GM18520 (cell line): ENCODE measurements at regions not wholly inside any gene's neighbourhood (a gene's known extent, or its start where the extent isn't known, plus 50 kb on each side); places are given as distances from the start of the nearest gene placed in this dataset.

Experiments
- ATAC-seq: cut with Tn5 transposase; IDR thresholded peaks from one replicate; pipeline ENCODE4 v1.9.1; 2021; ENCODE audit not compliant: unreplicated experiment

DNA sequence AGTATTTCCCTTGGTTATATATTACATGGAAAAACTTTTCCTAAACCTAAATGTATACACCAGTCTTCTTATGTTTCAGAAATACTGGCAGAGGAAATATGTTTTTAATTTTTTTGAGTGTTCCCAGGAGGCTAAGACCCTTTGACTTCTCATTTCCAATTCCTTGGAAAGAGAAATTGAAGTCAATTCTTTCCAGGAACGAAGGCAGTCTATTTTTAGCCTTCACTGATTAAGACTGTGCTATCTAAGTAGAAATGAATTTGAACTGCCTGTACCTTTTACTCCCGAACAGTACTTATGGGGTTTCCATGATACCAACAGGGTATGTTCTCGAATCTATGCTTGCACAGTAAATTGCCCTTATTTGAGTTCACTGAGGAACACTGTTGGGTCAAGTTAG is 340.3 kb upstream of the CD180 start:
- ATAC-seq: no peak

DNA sequence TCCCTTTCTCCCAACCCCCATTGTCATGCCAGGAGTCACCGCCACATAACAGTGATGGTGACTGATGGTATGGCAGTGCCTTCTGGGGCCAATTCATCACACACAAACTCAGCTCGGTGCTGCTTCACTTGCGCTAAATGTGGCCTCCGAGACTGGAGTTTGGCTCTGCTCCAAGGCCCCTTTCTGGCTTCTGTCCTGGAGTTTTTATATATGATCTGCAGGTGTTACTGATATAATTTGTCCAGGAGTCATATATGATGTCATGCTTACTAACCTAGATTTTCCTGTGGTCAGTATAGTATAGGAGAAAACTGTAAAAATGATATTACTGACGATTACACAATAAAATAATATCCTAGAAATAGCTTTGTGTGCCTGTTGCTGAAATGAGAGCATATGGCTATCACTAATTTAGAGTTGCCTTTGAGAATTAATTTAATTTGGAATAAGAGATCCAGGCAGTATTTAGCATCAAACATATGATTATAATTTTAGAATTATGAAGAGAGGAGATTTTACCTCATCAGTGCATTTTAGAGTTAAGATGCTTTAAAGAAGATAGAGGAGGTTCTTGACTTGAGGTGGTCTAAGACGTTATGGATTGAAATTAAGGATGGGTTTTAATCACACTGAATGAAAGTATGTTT is 334.1 kb upstream of the CD180 start:
- ATAC-seq: no peak

DNA sequence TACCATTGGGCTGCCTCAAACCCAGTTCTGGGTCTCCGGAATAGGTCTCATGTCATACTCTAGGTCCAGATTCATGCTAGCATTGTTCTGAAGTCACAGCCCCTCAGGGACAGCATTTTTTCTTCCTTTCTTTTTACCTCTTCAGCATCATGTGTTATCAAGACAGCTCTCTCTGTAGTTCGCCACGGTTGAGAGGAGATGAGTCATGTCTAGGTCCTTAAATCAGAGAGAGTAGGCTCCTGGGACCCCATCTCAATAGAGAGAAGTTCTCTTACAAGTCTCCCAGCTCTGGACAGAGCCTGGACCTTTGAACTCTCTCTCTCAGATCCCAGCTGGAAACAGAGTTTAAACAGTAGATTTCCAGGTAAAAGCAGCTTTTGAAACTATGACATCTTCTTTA is 332.4 kb upstream of the CD180 start:
- no peak for ATAC-seq

- no peak for ATAC-seq
Observed at GRCh38 chr5:67526793-67527192, 330.2 kb upstream of the CD180 start.

DNA sequence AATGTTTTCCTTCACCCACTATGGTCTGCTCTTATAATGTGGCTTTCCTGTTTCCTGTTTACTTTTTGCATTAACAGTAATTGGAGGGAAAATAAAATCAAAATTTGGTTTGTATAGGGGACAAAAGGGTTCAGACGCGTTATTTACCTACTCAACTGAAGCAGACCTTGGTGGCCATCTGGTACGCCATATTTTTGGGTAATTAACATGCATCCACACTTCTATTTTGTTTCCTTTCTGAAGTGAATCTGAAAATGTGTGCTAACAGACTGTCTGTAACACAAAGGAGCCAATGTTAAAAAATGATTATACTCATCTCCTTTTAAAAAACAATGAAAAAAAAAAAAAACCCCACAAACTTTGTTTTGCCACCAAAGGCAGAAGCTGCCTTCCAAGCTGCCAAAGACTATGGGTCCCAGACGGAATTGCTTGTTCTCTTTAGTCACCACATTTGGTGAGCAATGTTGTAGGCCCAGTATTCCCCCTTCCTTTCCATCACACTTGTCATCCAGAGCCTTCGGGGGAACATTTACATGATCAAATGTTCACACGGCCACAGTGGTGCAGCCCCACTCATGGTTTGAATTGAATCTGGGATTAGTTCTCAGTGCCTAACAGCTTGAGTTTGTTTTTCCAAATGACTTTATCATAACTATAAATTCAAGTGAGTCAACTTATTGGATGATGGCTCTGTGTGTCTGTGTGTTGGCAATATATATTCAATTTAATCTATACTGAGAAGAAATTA is 323.7 kb upstream of the CD180 start:
- no peak for ATAC-seq

DNA sequence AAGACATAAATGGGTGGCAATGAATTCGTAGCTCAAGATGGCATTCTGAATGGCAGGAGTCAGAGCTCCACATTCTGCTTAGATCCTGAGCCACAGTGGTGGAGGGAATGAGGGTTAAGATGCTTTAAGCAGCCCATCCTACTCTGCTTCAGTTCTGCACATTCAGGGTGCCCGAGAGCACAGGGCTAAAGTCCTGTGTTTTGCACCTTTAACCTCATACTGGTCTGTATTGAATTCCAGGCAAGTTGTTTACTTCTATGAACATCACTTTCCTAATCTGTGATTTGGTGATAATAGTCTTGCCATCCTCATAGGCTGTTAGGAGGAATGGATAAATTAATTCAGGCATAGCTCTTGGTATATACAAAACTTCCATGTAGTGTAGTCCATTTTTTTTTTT is 321.6 kb upstream of the CD180 start:
- ATAC-seq: no peak

DNA sequence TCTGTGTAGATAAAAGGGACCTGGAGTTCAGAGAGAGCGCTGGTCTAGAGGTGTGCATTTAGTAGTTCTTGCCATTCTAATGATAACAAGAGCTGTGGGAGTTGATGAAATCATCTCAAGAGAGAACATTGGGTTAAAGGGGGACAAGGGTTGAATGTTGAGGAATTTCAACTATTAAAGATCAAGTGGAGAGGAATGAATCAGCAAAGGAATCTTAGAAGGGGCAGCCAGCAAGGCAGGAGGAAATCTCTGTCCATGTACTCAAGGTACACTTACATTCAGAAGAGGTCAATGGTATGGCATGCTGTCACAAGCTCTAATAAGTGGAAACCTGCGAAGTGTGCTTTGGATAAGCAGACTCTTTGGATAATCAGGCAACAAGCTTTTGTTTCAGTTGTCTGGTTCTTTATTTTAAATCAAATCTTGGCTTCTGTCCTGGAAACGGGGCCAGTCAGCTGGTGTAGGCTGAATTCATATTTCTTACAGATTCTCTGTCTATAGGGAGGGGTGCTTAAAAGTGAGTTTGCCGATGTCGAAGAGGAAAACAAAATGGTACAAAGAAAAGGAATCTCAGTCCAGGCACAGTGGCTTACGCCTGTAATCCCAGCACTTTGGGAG is 320.5 kb upstream of the CD180 start:
- no peak for ATAC-seq

GRCh38 chr5:67515762-67516161 is 319.2 kb upstream of the CD180 start:
- no peak for ATAC-seq

GRCh38 chr5:67515020-67515689 is 318.6 kb upstream of the CD180 start:
- no peak for ATAC-seq

- ATAC-seq: no peak
Observed at GRCh38 chr5:67512758-67513157, 316.2 kb upstream of the CD180 start.

- ATAC-seq: no peak
Observed at GRCh38 chr5:67511911-67512310, 315.3 kb upstream of the CD180 start.

DNA sequence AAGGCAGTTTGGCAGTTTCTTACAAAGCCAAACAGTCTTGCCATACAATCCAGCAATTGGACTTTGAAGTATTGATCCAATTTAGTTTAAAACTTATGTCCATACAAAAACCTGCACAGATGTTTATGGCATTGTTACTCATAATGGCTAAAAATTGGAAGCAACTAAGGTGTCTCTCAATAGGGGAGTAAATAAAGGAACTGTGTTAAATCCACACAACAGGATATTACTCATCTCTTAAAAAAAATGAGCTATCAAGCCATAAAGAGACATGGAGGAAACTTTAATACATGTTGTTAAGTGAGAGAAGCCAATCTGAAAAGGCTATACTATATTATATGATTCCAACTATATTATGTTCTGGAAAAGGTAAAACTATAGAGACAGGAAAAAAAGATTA is 313.6 kb upstream of the CD180 start:
- no peak for ATAC-seq

- ATAC-seq: no peak
Observed at GRCh38 chr5:67509402-67510186, 313.0 kb upstream of the CD180 start.

GRCh38 chr5:67506241-67506640 is 309.6 kb upstream of the CD180 start:
- ATAC-seq: no peak

DNA sequence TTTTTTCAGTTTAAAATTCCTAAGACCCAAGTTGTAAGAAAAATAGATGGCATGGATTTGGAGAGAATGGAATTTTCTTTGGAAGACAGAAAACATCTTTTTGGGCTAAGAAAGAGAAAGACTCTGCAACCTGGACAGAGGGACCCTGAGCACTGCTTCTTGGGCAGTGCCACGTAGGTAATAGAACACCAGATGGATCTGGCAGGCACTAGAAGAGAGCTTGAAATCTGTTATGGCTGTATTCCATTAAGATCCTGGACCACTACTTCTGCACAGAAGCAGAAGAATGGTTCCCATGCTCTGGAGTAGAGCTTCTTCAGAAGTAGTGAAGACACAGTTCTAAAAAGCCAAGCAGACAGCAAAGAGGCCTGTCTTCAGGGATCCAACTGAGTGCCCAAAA is 306.4 kb upstream of the CD180 start:
- ATAC-seq: no peak

DNA sequence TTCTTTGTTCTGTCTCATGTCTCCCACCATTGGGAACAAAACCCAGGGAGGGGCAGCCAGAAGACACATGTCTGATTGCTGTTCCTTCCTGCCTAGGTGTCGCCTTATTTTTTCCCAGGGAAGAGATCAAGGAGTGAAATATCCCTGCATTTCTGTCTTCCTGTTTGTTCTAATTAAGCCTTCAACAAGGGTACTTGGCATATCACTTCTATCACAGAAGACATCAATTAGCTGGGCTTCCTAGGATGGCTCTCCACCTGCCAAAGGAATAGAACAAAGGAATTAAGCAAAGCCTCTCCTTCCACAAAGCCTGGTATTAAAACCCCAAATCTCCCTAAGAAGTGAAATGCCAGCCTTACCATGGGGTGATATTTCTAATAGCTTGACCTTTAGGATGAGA is 299.5 kb upstream of the CD180 start:
- no peak for ATAC-seq

DNA sequence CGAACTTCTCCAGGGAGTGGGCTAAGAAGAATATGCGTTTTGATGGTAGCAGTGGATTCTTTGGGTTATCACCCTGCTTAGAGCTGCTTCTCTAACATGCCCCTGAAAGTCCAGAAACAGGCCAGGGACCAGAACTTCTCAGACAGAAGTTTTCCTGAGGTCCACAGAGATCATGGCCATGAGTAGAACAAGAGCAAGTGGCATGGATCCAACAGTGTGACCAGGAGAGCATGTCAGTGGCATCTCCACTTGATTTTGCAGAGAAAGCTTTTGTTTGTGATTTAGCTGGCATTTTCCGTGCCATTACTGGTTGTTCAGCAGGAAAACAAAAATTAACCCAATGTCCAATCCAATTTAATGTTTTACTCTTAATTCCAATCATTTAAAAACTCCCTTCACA is 298.5 kb upstream of the CD180 start:
- no peak for ATAC-seq

DNA sequence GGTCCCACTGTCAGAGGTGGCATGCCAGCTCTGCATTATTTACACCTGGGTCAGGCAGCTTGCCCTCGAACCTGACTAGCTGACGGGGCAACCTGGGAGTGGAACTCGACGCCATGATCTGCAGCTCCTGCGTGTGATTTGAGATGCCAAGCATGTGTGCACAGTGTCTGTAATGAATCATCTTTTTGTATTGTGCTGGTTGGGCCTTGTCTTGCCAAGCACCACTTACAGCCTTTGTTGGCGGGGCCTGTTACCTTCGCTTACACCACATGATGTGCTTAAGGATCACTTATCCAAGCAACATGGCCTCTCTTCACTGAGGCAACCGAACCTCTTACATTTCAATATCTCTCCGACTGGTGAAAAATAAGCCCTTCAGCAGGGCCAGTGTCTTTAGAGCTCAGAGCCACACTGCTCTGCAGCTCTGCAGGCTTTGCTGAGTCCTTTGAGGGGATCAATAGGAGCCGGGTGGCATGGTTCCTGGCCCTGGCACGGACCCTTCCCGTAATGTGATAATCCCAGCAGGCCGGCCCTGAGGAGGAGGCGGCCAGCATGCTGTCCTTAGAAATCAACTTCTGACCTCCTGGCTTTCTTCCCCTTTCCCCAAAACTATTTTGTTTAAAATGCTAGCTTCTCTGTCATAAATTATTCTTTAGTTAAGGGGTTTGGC is 297.7 kb upstream of the CD180 start:
- no peak for ATAC-seq

DNA sequence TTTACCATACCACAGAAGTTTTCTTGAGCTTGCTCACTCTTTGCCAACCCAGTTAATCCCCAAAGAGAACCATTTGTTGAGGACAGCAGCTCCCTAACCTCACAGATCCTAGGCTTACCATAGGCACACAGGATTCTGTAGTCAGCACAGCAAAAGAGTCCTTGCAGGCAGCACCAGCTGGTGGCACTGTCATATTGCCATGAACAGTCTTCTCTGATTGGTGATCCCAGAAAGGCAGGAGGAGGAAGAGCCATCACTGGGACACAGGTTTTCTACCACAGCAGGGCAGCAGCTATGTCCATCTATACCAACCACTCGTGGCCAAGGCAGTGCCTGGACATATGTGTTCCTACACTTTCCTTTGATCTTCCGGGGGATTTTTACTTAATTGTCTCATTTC is 297.1 kb upstream of the CD180 start:
- ATAC-seq: no peak

GRCh38 chr5:67490543-67491321 is 294.1 kb upstream of the CD180 start:
- ATAC-seq: no peak
